OCI-LY3 (cell line): ENCODE measurements at regions not wholly inside any gene's neighbourhood (a gene's known extent, or its start where the extent isn't known, plus 50 kb on each side); places are given as distances from the start of the nearest gene placed in this dataset.

Experiments
- H2AFZ ChIP-seq: fragments of 200-600, 300-600 bp; shearing (Covaris generic); 2 replicates; pipeline ENCODE4 v1.6.0; 2014; ENCODE audit warnings: antibody characterized with exemption, low read depth, low read length
- H3K27ac ChIP-seq: fragments of 200-600, 300-600 bp; sonication (generic); 2 replicates; pipeline ENCODE4 v1.5.1; 2014; ENCODE audit warnings: mild to moderate bottlenecking, low read length, moderate library complexity, mixed read lengths
- H3K27me3 ChIP-seq: fragments of 200-600, 300-600 bp; sonication (generic); 2 replicates; pipeline ENCODE4 v1.6.1; 2014; ENCODE audit warnings: low read depth, low read length, mixed read lengths
- H3K36me3 ChIP-seq: fragments of 200-600, 300-600 bp; sonication (generic); replicated peaks from 2 replicates; pipeline ENCODE3; 2014; ENCODE audit warnings: low read depth, low read length, mixed read lengths
- H3K4me1 ChIP-seq: fragments of 300-600, 200-600 bp; sonication (generic); 2 replicates; pipeline ENCODE4 v1.6.1; 2014; ENCODE audit warnings: low read length, mixed read lengths
- H3K4me2 ChIP-seq: fragments of 200-600, 300-600 bp; sonication (generic); 2 replicates; pipeline ENCODE4 v1.6.1; 2014; ENCODE audit warnings: low read length, mixed read lengths
- H3K4me3 ChIP-seq: fragments of 300-600, 200-600 bp; sonication (generic); 2 replicates; pipeline ENCODE4 v1.5.1; 2014; ENCODE audit warnings: antibody characterized with exemption, mild to moderate bottlenecking, low read length, moderate library complexity
- H3K79me2 ChIP-seq: fragments of 300-600, 200-600 bp; shearing (Covaris generic); 2 replicates; pipeline ENCODE4 v1.6.1; 2014; ENCODE audit warnings: mild to moderate bottlenecking, low read length, mixed read lengths
- H3K9ac ChIP-seq: fragments of 300-600, 200-600 bp; shearing (Covaris generic); 2 replicates; pipeline ENCODE4 v1.6.0; 2014; ENCODE audit warnings: mild to moderate bottlenecking, low read length, moderate library complexity
- H3K9me3 ChIP-seq: fragments of 200-600, 300-600 bp; shearing (Covaris generic); 2 replicates; pipeline ENCODE4 v1.6.1; 2014; ENCODE audit warnings: low read length, mixed read lengths; ENCODE audit not compliant: insufficient read depth
- H4K20me1 ChIP-seq: fragments of 200-600, 300-600 bp; sonication (generic); 2 replicates; pipeline ENCODE4 v1.6.1; 2016; ENCODE audit warnings: low read length, mixed read lengths; ENCODE audit not compliant: insufficient read depth
- EZH2phosphoT487 ChIP-seq: fragments of 200-600 bp; shearing (Covaris generic); IDR thresholded peaks from 2 replicates; pipeline ENCODE4 v1.6.1; 2018; ENCODE audit warnings: antibody characterized with exemption, mixed run types, low read depth
- TF ChIP-seq, protein P1 (sequence below): fragments of 200-600, 300-600 bp; sonication (generic); IDR thresholded peaks from 2 replicates; pipeline ENCODE4 v1.5.1; 2014; ENCODE audit warnings: antibody characterized with exemption, low read length, low read depth

DNA sequence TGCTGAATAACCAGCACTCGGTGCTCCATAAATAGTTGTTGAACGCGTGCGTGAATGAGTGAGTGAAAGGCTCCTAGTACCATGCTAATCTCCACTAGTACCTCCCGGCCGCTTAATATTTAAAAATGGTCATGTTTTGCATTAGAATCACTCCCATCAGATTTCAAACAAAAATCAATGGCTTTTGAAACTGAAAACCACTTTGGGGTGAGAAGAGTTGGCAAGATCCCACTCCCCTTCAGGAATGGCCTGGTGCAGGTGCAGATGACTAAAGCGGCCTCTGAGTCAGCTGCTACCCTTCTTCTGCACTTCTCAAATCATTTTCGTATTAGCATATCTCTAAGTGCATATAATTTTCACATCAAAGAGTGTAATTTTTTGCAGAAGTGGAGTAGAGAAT is 425.3 kb upstream of the PROK2 start:
- Histone ChIP-seq H3K4me2 (no peak overlapping the region), H4K20me1 (no peaks in the 10 kb centered on the region), H3K36me3 (no peaks in the 10 kb centered on the region), H3K79me2 (no peaks in the 10 kb centered on the region), H2AFZ (no peak overlapping the region), H3K4me3 (no peak overlapping the region), H3K27ac (no peak overlapping the region), H3K4me1 (no peaks in the 10 kb centered on the region), H3K9me3 (no peaks in the 10 kb centered on the region), H3K9ac (no peak overlapping the region), H3K27me3 (peaks cover 80% of the 10 kb centered on the region)
- no peak for TF ChIP-seq EZH2phosphoT487
- TF ChIP-seq, protein P1, sequence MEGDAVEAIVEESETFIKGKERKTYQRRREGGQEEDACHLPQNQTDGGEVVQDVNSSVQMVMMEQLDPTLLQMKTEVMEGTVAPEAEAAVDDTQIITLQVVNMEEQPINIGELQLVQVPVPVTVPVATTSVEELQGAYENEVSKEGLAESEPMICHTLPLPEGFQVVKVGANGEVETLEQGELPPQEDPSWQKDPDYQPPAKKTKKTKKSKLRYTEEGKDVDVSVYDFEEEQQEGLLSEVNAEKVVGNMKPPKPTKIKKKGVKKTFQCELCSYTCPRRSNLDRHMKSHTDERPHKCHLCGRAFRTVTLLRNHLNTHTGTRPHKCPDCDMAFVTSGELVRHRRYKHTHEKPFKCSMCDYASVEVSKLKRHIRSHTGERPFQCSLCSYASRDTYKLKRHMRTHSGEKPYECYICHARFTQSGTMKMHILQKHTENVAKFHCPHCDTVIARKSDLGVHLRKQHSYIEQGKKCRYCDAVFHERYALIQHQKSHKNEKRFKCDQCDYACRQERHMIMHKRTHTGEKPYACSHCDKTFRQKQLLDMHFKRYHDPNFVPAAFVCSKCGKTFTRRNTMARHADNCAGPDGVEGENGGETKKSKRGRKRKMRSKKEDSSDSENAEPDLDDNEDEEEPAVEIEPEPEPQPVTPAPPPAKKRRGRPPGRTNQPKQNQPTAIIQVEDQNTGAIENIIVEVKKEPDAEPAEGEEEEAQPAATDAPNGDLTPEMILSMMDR = no peak

GRCh38 chr3:72205297-72205826 is 420.4 kb upstream of the PROK2 start:
- Histone ChIP-seq H3K27me3 (peaks cover 96% of the 10 kb centered on the region), H3K4me3 (no peak overlapping the region), H3K9me3 (peaks cover 10% of the 10 kb centered on the region; the same call in 1 of the 2 replicates), H2AFZ (no peak overlapping the region), H3K79me2 (no peaks in the 10 kb centered on the region), H3K4me2 (no peak overlapping the region), H3K36me3 (no peaks in the 10 kb centered on the region), H4K20me1 (no peaks in the 10 kb centered on the region), H3K27ac (no peak overlapping the region), H3K9ac (no peak overlapping the region), H3K4me1 (no peaks in the 10 kb centered on the region)
- no peak for TF ChIP-seq EZH2phosphoT487
- TF ChIP-seq, protein P1 = no peak

DNA sequence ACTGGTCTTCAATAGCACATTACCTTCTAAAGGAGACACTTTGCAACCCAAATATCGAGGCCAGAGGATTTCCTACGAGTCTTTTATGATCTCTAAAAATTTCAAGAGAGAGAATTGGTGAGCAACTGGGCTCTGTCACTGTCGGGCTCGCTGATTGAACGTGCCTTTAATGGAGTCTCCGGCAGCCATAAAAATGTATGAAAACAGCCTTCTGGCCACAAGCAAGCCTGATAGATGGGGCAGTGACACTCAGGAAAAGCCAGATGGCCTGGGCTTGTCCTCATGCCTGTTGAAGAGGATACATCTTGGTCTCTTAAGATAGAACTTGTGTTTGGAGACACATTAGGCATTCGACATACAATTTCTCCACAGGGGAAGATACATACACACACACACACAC is 419.5 kb upstream of the PROK2 start:
- no peak for TF ChIP-seq EZH2phosphoT487
- TF ChIP-seq, protein P1 = no peak
- peaks cover 92% of the 10 kb centered on the region for H3K27me3 ChIP-seq
- no peak overlapping the region for H3K9ac ChIP-seq
- H3K4me3 ChIP-seq = no peak overlapping the region
- no peaks in the 10 kb centered on the region for H3K36me3 ChIP-seq
- H3K79me2 ChIP-seq = no peaks in the 10 kb centered on the region
- no peaks in the 10 kb centered on the region for H4K20me1 ChIP-seq
- no peak overlapping the region for H3K27ac ChIP-seq
- H3K4me1 ChIP-seq = no peaks in the 10 kb centered on the region
- H3K9me3 ChIP-seq = peaks cover 10% of the 10 kb centered on the region; the same call in 1 of the 2 replicates
- H2AFZ ChIP-seq = no peak overlapping the region
- no peak overlapping the region for H3K4me2 ChIP-seq

GRCh38 chr3:72203613-72204349 is 418.8 kb upstream of the PROK2 start:
- Histone ChIP-seq H3K79me2 (no peaks in the 10 kb centered on the region), H3K4me3 (no peak overlapping the region), H3K27me3 (peaks cover 92% of the 10 kb centered on the region), H4K20me1 (no peaks in the 10 kb centered on the region), H3K36me3 (no peaks in the 10 kb centered on the region), H3K9ac (no peak overlapping the region), H3K4me2 (no peak overlapping the region), H3K9me3 (peaks cover 10% of the 10 kb centered on the region; the same call in 1 of the 2 replicates), H3K27ac (no peak overlapping the region), H3K4me1 (no peaks in the 10 kb centered on the region), H2AFZ (no peak overlapping the region)
- TF ChIP-seq, protein P1 = no peak
- TF ChIP-seq EZH2phosphoT487 = no peak
